ENCODE measurements at regions not wholly inside any gene's neighbourhood (a gene's known extent, or its start where the extent isn't known, plus 50 kb on each side); places are given as distances from the start of the nearest gene placed in this dataset.

DNA sequence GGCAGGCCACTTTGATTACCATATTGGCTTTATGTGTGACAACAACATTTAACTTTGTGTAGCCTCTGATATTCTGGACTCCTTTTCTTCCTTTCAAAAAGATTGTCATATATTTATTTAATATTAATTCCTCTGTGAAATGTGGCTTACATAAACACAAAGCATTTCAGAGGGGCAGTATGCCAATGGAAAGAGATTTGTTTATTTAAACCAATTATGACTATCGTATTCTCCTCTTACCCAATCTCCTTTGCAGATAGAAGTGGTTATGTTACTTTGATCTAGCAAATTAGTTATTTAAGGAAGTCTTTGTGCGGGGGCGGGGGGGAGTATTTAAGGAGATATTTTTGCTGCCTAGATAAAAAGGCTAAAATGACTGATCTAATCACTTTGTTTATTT is 573.7 kb upstream of the KIF2B start (continued):
- TF ChIP-seq, protein P1, sequence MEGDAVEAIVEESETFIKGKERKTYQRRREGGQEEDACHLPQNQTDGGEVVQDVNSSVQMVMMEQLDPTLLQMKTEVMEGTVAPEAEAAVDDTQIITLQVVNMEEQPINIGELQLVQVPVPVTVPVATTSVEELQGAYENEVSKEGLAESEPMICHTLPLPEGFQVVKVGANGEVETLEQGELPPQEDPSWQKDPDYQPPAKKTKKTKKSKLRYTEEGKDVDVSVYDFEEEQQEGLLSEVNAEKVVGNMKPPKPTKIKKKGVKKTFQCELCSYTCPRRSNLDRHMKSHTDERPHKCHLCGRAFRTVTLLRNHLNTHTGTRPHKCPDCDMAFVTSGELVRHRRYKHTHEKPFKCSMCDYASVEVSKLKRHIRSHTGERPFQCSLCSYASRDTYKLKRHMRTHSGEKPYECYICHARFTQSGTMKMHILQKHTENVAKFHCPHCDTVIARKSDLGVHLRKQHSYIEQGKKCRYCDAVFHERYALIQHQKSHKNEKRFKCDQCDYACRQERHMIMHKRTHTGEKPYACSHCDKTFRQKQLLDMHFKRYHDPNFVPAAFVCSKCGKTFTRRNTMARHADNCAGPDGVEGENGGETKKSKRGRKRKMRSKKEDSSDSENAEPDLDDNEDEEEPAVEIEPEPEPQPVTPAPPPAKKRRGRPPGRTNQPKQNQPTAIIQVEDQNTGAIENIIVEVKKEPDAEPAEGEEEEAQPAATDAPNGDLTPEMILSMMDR (conservative IDR thresholded peaks at IDR 0.05; ENCODE audit: low read depth in 2 of 2), result no peak
- TF ChIP-seq, protein P2, sequence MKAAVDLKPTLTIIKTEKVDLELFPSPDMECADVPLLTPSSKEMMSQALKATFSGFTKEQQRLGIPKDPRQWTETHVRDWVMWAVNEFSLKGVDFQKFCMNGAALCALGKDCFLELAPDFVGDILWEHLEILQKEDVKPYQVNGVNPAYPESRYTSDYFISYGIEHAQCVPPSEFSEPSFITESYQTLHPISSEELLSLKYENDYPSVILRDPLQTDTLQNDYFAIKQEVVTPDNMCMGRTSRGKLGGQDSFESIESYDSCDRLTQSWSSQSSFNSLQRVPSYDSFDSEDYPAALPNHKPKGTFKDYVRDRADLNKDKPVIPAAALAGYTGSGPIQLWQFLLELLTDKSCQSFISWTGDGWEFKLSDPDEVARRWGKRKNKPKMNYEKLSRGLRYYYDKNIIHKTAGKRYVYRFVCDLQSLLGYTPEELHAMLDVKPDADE (IDR thresholded peaks at IDR 0.05), result no peak
- TF ChIP-seq EZH2phosphoT487 (IDR thresholded peaks at IDR 0.05; ENCODE audit: unreplicated experiment) (no peak), CREB1 (CRISPR knock-in tag; IDR thresholded peaks at IDR 0.05; ENCODE audit: low read depth) (no peak), JUNB (IDR thresholded peaks at IDR 0.05; ENCODE audit: unreplicated experiment) (no peak)

DNA sequence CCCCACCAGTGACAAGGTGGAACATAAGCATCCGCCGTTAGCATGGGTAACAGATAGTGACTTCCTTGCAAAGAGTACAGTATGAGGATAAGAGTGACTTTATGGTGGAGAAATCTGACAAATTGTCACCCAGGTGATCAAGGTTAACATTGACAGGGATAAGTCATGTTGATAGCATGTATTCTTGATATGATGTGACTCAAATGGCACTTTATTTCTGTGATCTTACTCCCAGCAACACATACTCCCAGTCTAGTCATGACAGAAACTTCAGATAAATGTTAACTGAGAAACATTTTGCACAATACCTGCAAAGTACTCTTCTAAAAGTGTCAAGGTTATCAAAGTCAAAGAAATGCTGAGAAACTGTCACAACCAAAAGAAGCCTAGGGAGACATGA is 588.6 kb upstream of the KIF2B start:
- no peak overlapping the region for H3K27ac ChIP-seq (ENCODE audit: low read depth)
- no peak overlapping the region for H3K4me2 ChIP-seq
- H3K4me3 ChIP-seq, result no peak overlapping the region
- no peaks in the 10 kb centered on the region for H3K4me1 Mint-ChIP-seq
- no peak overlapping the region for H2AFZ ChIP-seq
- DNase-seq (ENCODE audit: low spot score) (no peak), ATAC-seq (no peak)
- H3K9me2 ChIP-seq (ENCODE audit: insufficient read depth), result no peaks in the 10 kb centered on the region
- TF ChIP-seq, protein P1 (conservative IDR thresholded peaks at IDR 0.05; ENCODE audit: low read depth in 2 of 2), result no peak
- H3K36me3 Mint-ChIP-seq (ENCODE audit: low read depth), result no peaks in the 10 kb centered on the region
- no peak overlapping the region for H3K4me3 Mint-ChIP-seq
- no peaks in the 10 kb centered on the region for H3K27me3 Mint-ChIP-seq (ENCODE audit: insufficient read depth, low read depth, poor library complexity)
- H3K4me1 ChIP-seq (ENCODE audit: insufficient read depth), result no peaks in the 10 kb centered on the region
- H3F3A ChIP-seq (replicated peaks; ENCODE audit: low read depth), result no peaks in the 10 kb centered on the region
- H4K20me1 ChIP-seq (replicated peaks; ENCODE audit: insufficient read depth), result no peaks in the 10 kb centered on the region
- no peaks in the 10 kb centered on the region for H3K79me2 ChIP-seq (replicated peaks; ENCODE audit: insufficient read depth)
- H3K36me3 ChIP-seq (ENCODE audit: insufficient read depth), result no peaks in the 10 kb centered on the region
- 0 out of 3 replicates have a peak, but pooled peaks cover 4% of the 10 kb centered on the region for H3K9me3 Mint-ChIP-seq
- no peak overlapping the region for H3K27ac Mint-ChIP-seq
- H3K27me3 ChIP-seq (ENCODE audit: insufficient read depth), result no peaks in the 10 kb centered on the region

DNA sequence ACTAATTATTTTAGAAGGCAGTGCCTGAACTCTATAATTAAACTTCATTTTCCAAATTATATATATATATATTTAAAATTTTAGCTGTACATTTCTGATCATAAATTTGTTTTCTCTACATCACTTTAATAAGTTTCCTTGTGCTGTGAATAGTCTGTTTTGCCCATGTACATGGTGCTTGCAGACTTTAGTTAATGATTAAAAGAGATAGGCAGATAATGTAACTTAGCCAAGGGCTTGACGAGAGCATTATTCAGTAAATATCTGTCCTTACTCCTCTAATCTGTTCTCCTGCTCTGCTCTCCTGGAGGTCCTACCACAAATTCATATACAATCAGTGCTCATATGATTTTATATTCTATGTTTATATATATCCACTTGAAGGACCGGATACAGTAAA is 595.2 kb upstream of the KIF2B start:
- H3K27ac Mint-ChIP-seq, result no peak overlapping the region
- Histone ChIP-seq H3K27me3 (ENCODE audit: insufficient read depth) (no peaks in the 10 kb centered on the region), H3F3A (replicated peaks; ENCODE audit: low read depth) (no peaks in the 10 kb centered on the region), H3K4me3 (no peak overlapping the region), H3K36me3 (ENCODE audit: insufficient read depth) (no peaks in the 10 kb centered on the region), H3K4me1 (ENCODE audit: insufficient read depth) (peaks cover 7% of the 10 kb centered on the region; the same call in 1 of the 2 replicates), H2AFZ (no peak overlapping the region), H3K4me2 (no peak overlapping the region), H3K9me2 (ENCODE audit: insufficient read depth) (no peaks in the 10 kb centered on the region), H4K20me1 (replicated peaks; ENCODE audit: insufficient read depth) (no peaks in the 10 kb centered on the region), H3K27ac (ENCODE audit: low read depth) (no peak overlapping the region), H3K79me2 (replicated peaks; ENCODE audit: insufficient read depth) (no peaks in the 10 kb centered on the region)
- no peak for ATAC-seq
- H3K27me3 Mint-ChIP-seq (ENCODE audit: insufficient read depth, low read depth, poor library complexity), result peaks cover 2% of the 10 kb centered on the region
- H3K4me1 Mint-ChIP-seq, result no peaks in the 10 kb centered on the region; the same call in 2 of the 3 replicates
- H3K9me3 Mint-ChIP-seq, result no peaks in the 10 kb centered on the region; the same call in 2 of the 3 replicates
- no peak overlapping the region for H3K4me3 Mint-ChIP-seq
- no peaks in the 10 kb centered on the region for H3K36me3 Mint-ChIP-seq (ENCODE audit: low read depth)
- DNase-seq (ENCODE audit: low spot score), result no peak
- TF ChIP-seq ZNF331 (CRISPR knock-in tag; IDR thresholded peaks at IDR 0.05; ENCODE audit: low read depth) (no peak), JUNB (IDR thresholded peaks at IDR 0.05; ENCODE audit: unreplicated experiment) (no peak), STAT1 (IDR thresholded peaks at IDR 0.05; ENCODE audit: unreplicated experiment) (no peak), CREB1 (CRISPR knock-in tag; IDR thresholded peaks at IDR 0.05; ENCODE audit: low read depth) (no peak), NANOG (IDR thresholded peaks at IDR 0.05; ENCODE audit: borderline replicate concordance) (no peak), EZH2phosphoT487 (IDR thresholded peaks at IDR 0.05; ENCODE audit: unreplicated experiment) (no peak), POLR2AphosphoS5 (IDR thresholded peaks at IDR 0.05; ENCODE audit: low read depth) (no peak)
- TF ChIP-seq, protein P3, sequence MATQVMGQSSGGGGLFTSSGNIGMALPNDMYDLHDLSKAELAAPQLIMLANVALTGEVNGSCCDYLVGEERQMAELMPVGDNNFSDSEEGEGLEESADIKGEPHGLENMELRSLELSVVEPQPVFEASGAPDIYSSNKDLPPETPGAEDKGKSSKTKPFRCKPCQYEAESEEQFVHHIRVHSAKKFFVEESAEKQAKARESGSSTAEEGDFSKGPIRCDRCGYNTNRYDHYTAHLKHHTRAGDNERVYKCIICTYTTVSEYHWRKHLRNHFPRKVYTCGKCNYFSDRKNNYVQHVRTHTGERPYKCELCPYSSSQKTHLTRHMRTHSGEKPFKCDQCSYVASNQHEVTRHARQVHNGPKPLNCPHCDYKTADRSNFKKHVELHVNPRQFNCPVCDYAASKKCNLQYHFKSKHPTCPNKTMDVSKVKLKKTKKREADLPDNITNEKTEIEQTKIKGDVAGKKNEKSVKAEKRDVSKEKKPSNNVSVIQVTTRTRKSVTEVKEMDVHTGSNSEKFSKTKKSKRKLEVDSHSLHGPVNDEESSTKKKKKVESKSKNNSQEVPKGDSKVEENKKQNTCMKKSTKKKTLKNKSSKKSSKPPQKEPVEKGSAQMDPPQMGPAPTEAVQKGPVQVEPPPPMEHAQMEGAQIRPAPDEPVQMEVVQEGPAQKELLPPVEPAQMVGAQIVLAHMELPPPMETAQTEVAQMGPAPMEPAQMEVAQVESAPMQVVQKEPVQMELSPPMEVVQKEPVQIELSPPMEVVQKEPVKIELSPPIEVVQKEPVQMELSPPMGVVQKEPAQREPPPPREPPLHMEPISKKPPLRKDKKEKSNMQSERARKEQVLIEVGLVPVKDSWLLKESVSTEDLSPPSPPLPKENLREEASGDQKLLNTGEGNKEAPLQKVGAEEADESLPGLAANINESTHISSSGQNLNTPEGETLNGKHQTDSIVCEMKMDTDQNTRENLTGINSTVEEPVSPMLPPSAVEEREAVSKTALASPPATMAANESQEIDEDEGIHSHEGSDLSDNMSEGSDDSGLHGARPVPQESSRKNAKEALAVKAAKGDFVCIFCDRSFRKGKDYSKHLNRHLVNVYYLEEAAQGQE (IDR thresholded peaks at IDR 0.05; ENCODE audit: unreplicated experiment), result no peak
- TF ChIP-seq, protein P2 (IDR thresholded peaks at IDR 0.05), result no peak

All from GM23338 (cell line).